GM19238 (cell line): ENCODE measurements at regions not wholly inside any gene's neighbourhood (a gene's known extent, or its start where the extent isn't known, plus 50 kb on each side); places are given as distances from the start of the nearest gene placed in this dataset.
"Not testable (repeated sequence)": the region's sequence is repeated elsewhere in the genome, so short reads cannot be mapped to it uniquely, and the experiment has no call there.

ENCODE experiments used
- DNase-seq: peaks from one replicate; pipeline ENCODE4 v3.0.0; 2011; ENCODE audit warnings: low spot score; ENCODE audit not compliant: insufficient read length

- not testable (repeated sequence) for DNase-seq
These were observed 51.7 kb upstream of the PAXBP1 start for GRCh38 chr21:32823296-32823695.

- no peak for DNase-seq
These were observed 53.4 kb upstream of the PAXBP1 start for GRCh38 chr21:32824950-32825349.

GRCh38 chr21:32826329-32827167 is 55.0 kb upstream of the PAXBP1 start:
- DNase-seq: peak; percentile 35

- DNase-seq: no peak
These were observed 57.4 kb upstream of the PAXBP1 start for GRCh38 chr21:32828908-32829307.

GRCh38 chr21:32829504-32829903 is 57.9 kb upstream of the PAXBP1 start:
- DNase-seq: no peak

GRCh38 chr21:32831779-32832178 is 60.2 kb upstream of the PAXBP1 start:
- not testable (repeated sequence) for DNase-seq

- no peak for DNase-seq
These were observed 62.8 kb upstream of the PAXBP1 start for GRCh38 chr21:32834211-32834915.

GRCh38 chr21:32834916-32835235 is 63.3 kb upstream of the PAXBP1 start:
- no peak for DNase-seq

GRCh38 chr21:32842146-32842545 is 70.6 kb upstream of the PAXBP1 start:
- DNase-seq: no peak

GRCh38 chr21:32843561-32843960 is 72.0 kb upstream of the PAXBP1 start:
- DNase-seq: no peak

GRCh38 chr21:32844076-32844475 is 72.5 kb upstream of the PAXBP1 start:
- no peak for DNase-seq

GRCh38 chr21:32844653-32845436 is 73.3 kb upstream of the PAXBP1 start:
- no peak for DNase-seq

- DNase-seq: no peak
These were observed 87.1 kb upstream of the PAXBP1 start for GRCh38 chr21:32858628-32859027.

- DNase-seq: no peak
These were observed 88.8 kb upstream of the PAXBP1 start for GRCh38 chr21:32860399-32860798.

GRCh38 chr21:32861866-32862265 is 90.3 kb upstream of the PAXBP1 start:
- no peak for DNase-seq

GRCh38 chr21:32867597-32867996 is 96.0 kb upstream of the PAXBP1 start:
- DNase-seq: no peak

- DNase-seq: no peak
These were observed 97.3 kb upstream of the PAXBP1 start for GRCh38 chr21:32868631-32869454.

GRCh38 chr21:32869459-32869858 is 97.9 kb upstream of the PAXBP1 start:
- DNase-seq: no peak

GRCh38 chr21:32876426-32876825 is 104.9 kb upstream of the PAXBP1 start:
- DNase-seq: no peak

GRCh38 chr21:32877888-32878287 is 106.3 kb upstream of the PAXBP1 start:
- DNase-seq: not testable (repeated sequence)

- DNase-seq: no peak
These were observed 107.1 kb upstream of the PAXBP1 start for GRCh38 chr21:32878661-32879060.
